Natural killer cell (primary cell): ENCODE measurements at regions not wholly inside any gene's neighbourhood (a gene's known extent, or its start where the extent isn't known, plus 50 kb on each side); places are given as distances from the start of the nearest gene placed in this dataset.
"Not testable (repeated sequence)": the region's sequence is repeated elsewhere in the genome, so short reads cannot be mapped to it uniquely, and the experiment has no call there.

Experiments
- ATAC-seq, 3 donors: fragments of 150-1000 bp in 2 of 3; fragments of 200-7000 bp in 1 of 3; cut with Tn5 transposase; 1 replicate in 1 of 3; 2 replicates in 2 of 3; pipeline ENCODE4 v1.10.0; 2021; ENCODE audit warnings: mild to moderate bottlenecking in 2 of 3, moderate library complexity in 2 of 3
- DNase-seq, 2 donors: peaks; one replicate each; pipeline versions ENCODE4 v3.0.0 to v3.0.0-alpha.2; 2013 to 2021; ENCODE audit warnings: mixed read lengths in 1 of 2
- H3K27ac ChIP-seq: one replicate; pipeline ENCODE4 v1.5.1; 2013; ENCODE audit warnings: mild to moderate bottlenecking, low read length
- H3K27me3 ChIP-seq: one replicate; pipeline ENCODE4 v1.6.1; 2013; ENCODE audit warnings: low read length; ENCODE audit not compliant: control insufficient read depth, insufficient read depth
- H3K36me3 ChIP-seq: one replicate; pipeline ENCODE4 v1.6.1; 2013; ENCODE audit warnings: low read length; ENCODE audit not compliant: control insufficient read depth, insufficient read depth
- H3K4me1 ChIP-seq: one replicate; pipeline ENCODE4 v1.6.1; 2013; ENCODE audit warnings: low read length; ENCODE audit not compliant: control insufficient read depth, insufficient read depth
- H3K4me3 ChIP-seq: one replicate; pipeline ENCODE4 v1.5.1; 2013; ENCODE audit warnings: low read length
- H3K9me3 ChIP-seq: one replicate; pipeline ENCODE4 v1.6.1; 2013; ENCODE audit warnings: low read length; ENCODE audit not compliant: control insufficient read depth, insufficient read depth
- H3K27ac Mint-ChIP-seq, 2 donors: one replicate each; pipeline ENCODE4 v1.8.0; 2022; ENCODE audit warnings: mild to moderate bottlenecking in 2 of 2, mixed read lengths in 2 of 2, moderate library complexity in 1 of 2
- H3K27me3 Mint-ChIP-seq, 2 donors: one replicate each; pipeline ENCODE4 v1.8.0; 2022; ENCODE audit warnings: low read depth in 2 of 2, mixed read lengths in 2 of 2
- H3K36me3 Mint-ChIP-seq: one replicate; pipeline ENCODE4 v1.8.0; 2022; ENCODE audit warnings: mixed read lengths
- H3K4me1 Mint-ChIP-seq, 2 donors: one replicate each; pipeline ENCODE4 v1.8.0; 2022; ENCODE audit warnings: mixed read lengths in 2 of 2
- H3K4me3 Mint-ChIP-seq: one replicate; pipeline ENCODE4 v1.8.0; 2022; ENCODE audit warnings: mild to moderate bottlenecking, moderate library complexity, mixed read lengths
- H3K9me3 Mint-ChIP-seq, 2 donors: one replicate each; pipeline ENCODE4 v1.8.0; 2022; ENCODE audit warnings: mixed read lengths in 2 of 2
- WGBS: methylation state at CpG from one replicate; pipeline ENCODE4 v1.1.7; 2013; ENCODE audit warnings: missing lambda C conversion rate; ENCODE audit not compliant: insufficient coverage; 5-methylcytosine and 5-hydroxymethylcytosine counted together
- intact Hi-C: fragments of 100-400 bp; cut with micrococcal nuclease; formaldehyde crosslinking; loops from one replicate; pipeline ENCODE4 v1.14.2; 2022
- TF ChIP-seq, protein P1 (sequence below): fragments of 200-600 bp; IDR thresholded peaks from one replicate; pipeline ENCODE4 v1.8.0; 2022; ENCODE audit warnings: antibody characterized with exemption

- intact Hi-C loops = no loop called here
- ATAC-seq (no peak), DNase-seq (no peak)
- Histone ChIP-seq H3K27ac (no peak overlapping the region), H3K4me3 (no peak overlapping the region), H3K4me1 (no peaks in the 10 kb centered on the region), H3K27me3 (no peaks in the 10 kb centered on the region), H3K9me3 (peaks cover 36% of the 10 kb centered on the region), H3K36me3 (no peaks in the 10 kb centered on the region)
- no peak overlapping the region for H3K4me3 Mint-ChIP-seq
- no peaks in the 10 kb centered on the region for H3K36me3 Mint-ChIP-seq
- H3K27me3 Mint-ChIP-seq = no peaks in the 10 kb centered on the region
- 67% methylated on average over 4 of the region's 4 CpGs for WGBS
- no peaks in the 10 kb centered on the region for H3K4me1 Mint-ChIP-seq
- no peak overlapping the region for H3K27ac Mint-ChIP-seq
- H3K9me3 Mint-ChIP-seq = no peaks in the 10 kb centered on the region
- TF ChIP-seq, protein P1, sequence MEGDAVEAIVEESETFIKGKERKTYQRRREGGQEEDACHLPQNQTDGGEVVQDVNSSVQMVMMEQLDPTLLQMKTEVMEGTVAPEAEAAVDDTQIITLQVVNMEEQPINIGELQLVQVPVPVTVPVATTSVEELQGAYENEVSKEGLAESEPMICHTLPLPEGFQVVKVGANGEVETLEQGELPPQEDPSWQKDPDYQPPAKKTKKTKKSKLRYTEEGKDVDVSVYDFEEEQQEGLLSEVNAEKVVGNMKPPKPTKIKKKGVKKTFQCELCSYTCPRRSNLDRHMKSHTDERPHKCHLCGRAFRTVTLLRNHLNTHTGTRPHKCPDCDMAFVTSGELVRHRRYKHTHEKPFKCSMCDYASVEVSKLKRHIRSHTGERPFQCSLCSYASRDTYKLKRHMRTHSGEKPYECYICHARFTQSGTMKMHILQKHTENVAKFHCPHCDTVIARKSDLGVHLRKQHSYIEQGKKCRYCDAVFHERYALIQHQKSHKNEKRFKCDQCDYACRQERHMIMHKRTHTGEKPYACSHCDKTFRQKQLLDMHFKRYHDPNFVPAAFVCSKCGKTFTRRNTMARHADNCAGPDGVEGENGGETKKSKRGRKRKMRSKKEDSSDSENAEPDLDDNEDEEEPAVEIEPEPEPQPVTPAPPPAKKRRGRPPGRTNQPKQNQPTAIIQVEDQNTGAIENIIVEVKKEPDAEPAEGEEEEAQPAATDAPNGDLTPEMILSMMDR = no peak
These were observed 757.6 kb upstream of the TPTE start for GRCh38 chr21:9763807-9764206.

GRCh38 chr21:9764294-9764693, 757.1 kb upstream of the TPTE start:
- H3K4me1 Mint-ChIP-seq, ATAC-seq, H3K36me3 ChIP-seq, H3K4me1 ChIP-seq, H3K4me3 ChIP-seq, H3K27ac Mint-ChIP-seq, H3K9me3 Mint-ChIP-seq, intact Hi-C loops, H3K27me3 Mint-ChIP-seq, H3K36me3 Mint-ChIP-seq, H3K4me3 Mint-ChIP-seq, DNase-seq, H3K27ac ChIP-seq, H3K27me3 ChIP-seq: not testable (repeated sequence)
- peaks cover 37% of the 10 kb centered on the region for H3K9me3 ChIP-seq
- 76% methylated on average over 6 of the region's 6 CpGs for WGBS

GRCh38 chr21:9765538-9765937, 755.8 kb upstream of the TPTE start:
- H3K9me3 Mint-ChIP-seq, ATAC-seq, H3K4me1 Mint-ChIP-seq, H3K4me3 ChIP-seq, H3K36me3 ChIP-seq, DNase-seq, H3K27ac ChIP-seq, intact Hi-C loops, H3K4me3 Mint-ChIP-seq, H3K27me3 ChIP-seq, H3K36me3 Mint-ChIP-seq, H3K27ac Mint-ChIP-seq, H3K27me3 Mint-ChIP-seq, H3K4me1 ChIP-seq: not testable (repeated sequence)
- WGBS = 49% methylated on average over 1 of the region's 1 CpG
- peaks cover 42% of the 10 kb centered on the region for H3K9me3 ChIP-seq

DNA sequence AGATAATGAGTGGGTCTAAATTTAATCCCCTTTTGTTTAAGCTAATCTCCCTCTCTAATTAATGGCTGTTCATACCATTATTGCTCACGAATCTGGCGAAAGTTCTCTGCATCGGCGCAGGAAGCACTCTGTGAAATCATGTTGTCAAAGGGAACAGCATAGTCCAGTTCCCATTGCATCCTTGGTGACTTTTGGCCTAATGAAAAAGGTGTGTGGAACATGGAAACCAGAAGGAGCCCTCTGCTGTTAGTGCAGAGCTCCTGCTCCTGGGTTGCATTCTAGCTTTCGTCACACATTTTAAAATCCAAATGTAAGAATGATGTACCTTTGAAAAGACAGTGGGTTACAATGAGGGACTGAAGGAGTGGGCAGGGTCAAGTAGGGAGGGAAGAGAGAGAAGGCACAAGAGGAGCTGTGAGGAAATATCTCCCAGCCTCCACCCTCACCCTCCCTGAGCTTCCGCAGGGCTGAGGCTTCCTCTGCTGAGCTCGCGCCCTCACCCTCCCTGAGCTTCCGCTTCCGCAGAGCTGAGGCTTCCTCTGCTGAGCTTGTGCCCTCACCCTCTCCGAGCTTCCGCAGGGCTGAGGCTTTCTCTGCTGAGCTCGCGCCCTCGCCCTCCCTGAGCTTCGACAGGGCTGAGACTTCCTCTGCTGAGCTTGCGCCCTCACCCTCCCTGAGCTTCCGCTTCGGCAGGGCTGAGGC, 754.3 kb upstream of the TPTE start:
- H3K36me3 Mint-ChIP-seq = not testable (repeated sequence)

DNA sequence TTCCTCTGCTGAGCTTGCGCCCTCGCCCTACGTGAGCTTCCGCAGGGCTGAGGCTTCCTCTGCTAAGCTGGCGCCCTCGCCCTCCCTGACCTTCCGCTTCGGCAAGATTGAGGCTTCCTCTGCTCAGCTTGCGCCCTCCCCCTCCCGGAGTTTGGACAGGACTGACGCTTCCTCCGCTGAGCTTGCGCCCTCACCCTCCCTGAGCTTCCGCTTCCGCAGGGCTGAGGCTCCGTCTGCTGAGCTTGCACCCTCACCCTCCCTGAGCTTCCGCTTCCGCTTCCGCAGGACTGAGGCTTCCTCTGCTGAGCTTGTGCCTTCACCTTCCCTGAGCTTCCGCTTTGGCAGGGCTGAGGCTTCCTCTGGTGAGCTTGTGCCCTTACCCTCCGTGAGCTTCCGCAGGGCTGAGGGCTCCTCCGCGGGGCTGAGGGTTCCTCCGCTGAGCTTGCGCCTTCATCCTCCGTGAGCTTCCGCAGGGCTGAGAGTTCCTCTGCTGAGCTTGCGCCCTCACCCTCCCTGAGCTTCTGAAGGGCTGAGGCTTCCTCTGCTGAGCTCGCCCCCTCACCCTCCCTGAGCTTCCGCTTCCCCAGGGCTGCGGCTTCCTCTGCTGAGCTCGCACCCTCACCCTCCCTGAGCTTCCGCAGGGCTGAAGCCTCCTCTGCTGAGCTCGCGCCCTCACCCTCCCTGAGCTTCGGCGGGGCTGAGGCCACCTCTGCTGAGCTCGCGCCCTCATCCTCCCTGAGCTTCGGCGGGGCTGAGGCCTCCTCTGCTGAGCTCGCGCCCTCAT, 753.6 kb upstream of the TPTE start:
- no peaks in the 10 kb centered on the region for H3K4me1 ChIP-seq
- H3K9me3 ChIP-seq = peaks cover 63% of the 10 kb centered on the region
- H3K27ac Mint-ChIP-seq = no peak overlapping the region
- 73% methylated on average over 44 of the region's 44 CpGs for WGBS
- H3K36me3 Mint-ChIP-seq = no peaks in the 10 kb centered on the region
- no peaks in the 10 kb centered on the region for H3K4me1 Mint-ChIP-seq
- H3K4me3 ChIP-seq = no peak overlapping the region
- no peak overlapping the region for H3K27ac ChIP-seq
- no peak overlapping the region for H3K4me3 Mint-ChIP-seq
- no peaks in the 10 kb centered on the region for H3K27me3 Mint-ChIP-seq
- no peaks in the 10 kb centered on the region for H3K36me3 ChIP-seq
- TF ChIP-seq, protein P1 = no peak
- no peak for ATAC-seq
- H3K9me3 Mint-ChIP-seq = no peaks in the 10 kb centered on the region
- no peak for DNase-seq
- no peaks in the 10 kb centered on the region for H3K27me3 ChIP-seq
- intact Hi-C loops = no loop called here

More for the DNA sequence above, 754.3 kb upstream of the TPTE start:
- intact Hi-C loops, H3K27me3 Mint-ChIP-seq, H3K9me3 Mint-ChIP-seq, H3K4me1 ChIP-seq, H3K4me3 ChIP-seq, H3K4me3 Mint-ChIP-seq, H3K27ac Mint-ChIP-seq, H3K4me1 Mint-ChIP-seq, ATAC-seq, H3K27ac ChIP-seq, H3K27me3 ChIP-seq, H3K36me3 ChIP-seq, DNase-seq: not testable (repeated sequence)
- WGBS = 77% methylated on average over 18 of the region's 19 CpGs
- peaks cover 56% of the 10 kb centered on the region for H3K9me3 ChIP-seq

- H3K4me3 ChIP-seq, intact Hi-C loops, DNase-seq, H3K36me3 Mint-ChIP-seq, H3K9me3 Mint-ChIP-seq, ATAC-seq, H3K4me1 Mint-ChIP-seq, H3K27me3 Mint-ChIP-seq, H3K27ac ChIP-seq, H3K27me3 ChIP-seq, H3K27ac Mint-ChIP-seq, H3K4me3 Mint-ChIP-seq, H3K4me1 ChIP-seq, H3K36me3 ChIP-seq: not testable (repeated sequence)
- WGBS = 79% methylated on average over 18 of the region's 21 CpGs
- peaks cover 64% of the 10 kb centered on the region for H3K9me3 ChIP-seq
These were observed 752.8 kb upstream of the TPTE start for GRCh38 chr21:9768376-9769130.
